HCT116 (cell line): ENCODE measurements at regions not wholly inside any gene's neighbourhood (a gene's known extent, or its start where the extent isn't known, plus 50 kb on each side); places are given as distances from the start of the nearest gene placed in this dataset.

Experiments used
- ATAC-seq: fragments of 200-7000 bp; cut with Tn5 transposase; 2 replicates; pipeline ENCODE4 v1.9.1; 2020; ENCODE audit warnings: mild to moderate bottlenecking, moderate library complexity
- BruUV-seq: library from RNA; stranded (reverse); fragments of 400-500 nt; replicated peaks from 2 replicates; lab custom pipeline; 2021; lab: Mats Ljungman, UMichigan
- CTCF ChIA-PET: fragments of 300-600 bp; sonication (Branson Sonifier 250); formaldehyde crosslinking; loops from one replicate; lab custom pipeline; 2021; ENCODE audit warnings: antibody characterized with exemption; lab: Charles Lee
- POLR2A ChIA-PET: fragments of 300-600, 350-600 bp; sonication (Branson Sonifier 250); formaldehyde crosslinking; loops from one replicate; lab custom pipeline; 2021; ENCODE audit warnings: antibody characterized with exemption; lab: Charles Lee
- RAD21 ChIA-PET, 2 experiments: fragments of 300-600 bp; sonication (Branson Sonifier 250); formaldehyde crosslinking; loops; one replicate each; lab custom pipeline; 2023; ENCODE audit warnings: low total read pairs in 2 of 2; ENCODE audit not compliant: uncharacterized antibody in 2 of 2, unreplicated experiment in 2 of 2, low non-redundant PET in 1 of 2; lab: Charles Lee
- DNase-seq: peaks from one replicate; pipeline ENCODE4 v3.0.0-alpha.2; 2010; ENCODE audit warnings: low read depth, low spot score
- H2AFZ ChIP-seq: fragments of 200-600 bp; shearing (Covaris generic), sonication (generic); 2 replicates; pipeline ENCODE4 v1.6.1; 2017; ENCODE audit warnings: low read depth, mixed run types, mixed read lengths, antibody characterized with exemption, low read length; ENCODE audit not compliant: poor library complexity, severe bottlenecking
- H3K27ac ChIP-seq: 2 replicates; pipeline ENCODE4 v1.5.1; 2012; ENCODE audit warnings: low read depth, low read length
- H3K27me3 ChIP-seq: fragments of 200-600 bp; sonication (generic); 2 replicates; pipeline ENCODE4 v1.6.1; 2016; ENCODE audit warnings: mixed run types, low read length, mixed read lengths; ENCODE audit not compliant: insufficient read depth
- H3K36me3 ChIP-seq, 2 experiments: fragments of 200-500 bp in 1 of 2; fragments of 200-600 bp in 1 of 2; sonication (Bioruptor generic) in 1 of 2; sonication (generic) in 1 of 2; 2 replicates each; pipeline versions ENCODE4 v1.5.1 to v1.6.1; 2014 to 2016; ENCODE audit warnings: low read length in 2 of 2, inconsistent platforms in 1 of 2, mixed read lengths in 1 of 2, mixed run types in 1 of 2; ENCODE audit not compliant: insufficient read depth in 2 of 2, control insufficient read depth in 1 of 2
- H3K4me1 ChIP-seq, 2 experiments: fragments of 200-600 bp in 1 of 2; sonication (generic) in 1 of 2; 2 replicates each; pipeline versions ENCODE4 v1.5.1 to v1.6.1; 2012 to 2017; ENCODE audit warnings: low read length in 2 of 2, inconsistent platforms in 1 of 2, mild to moderate bottlenecking in 1 of 2, mixed read lengths in 1 of 2, mixed run types in 1 of 2, moderate library complexity in 1 of 2; ENCODE audit not compliant: insufficient read depth in 2 of 2, control insufficient read depth in 1 of 2
- H3K4me2 ChIP-seq: fragments of 200-600 bp; sonication (generic); 2 replicates; pipeline ENCODE4 v1.6.1; 2017; ENCODE audit warnings: mixed run types, low read length, mixed read lengths
- H3K4me3 ChIP-seq, 2 experiments: fragments of 200-600 bp in 1 of 2; sonication (generic) in 1 of 2; replicated peaks in 1 of 2; 2 replicates each; pipeline ENCODE4 v1.5.1; 2011 to 2016; ENCODE audit warnings: low read length in 2 of 2, control low read depth in 1 of 2, low read depth in 1 of 2, mild to moderate bottlenecking in 1 of 2, mixed read lengths in 1 of 2, mixed run types in 1 of 2
- H3K79me2 ChIP-seq: fragments of 200-600 bp; sonication (generic); 2 replicates; pipeline ENCODE4 v1.6.1; 2017; ENCODE audit warnings: mild to moderate bottlenecking, mixed run types, low read length, moderate library complexity, mixed read lengths; ENCODE audit not compliant: insufficient read depth
- H3K9ac ChIP-seq: fragments of 200-600 bp; sonication (generic); 2 replicates; pipeline ENCODE4 v1.6.1; 2016; ENCODE audit warnings: low read length, mixed read lengths
- H3K9me2 ChIP-seq: fragments of 200-600 bp; sonication (generic), shearing (Covaris generic); 2 replicates; pipeline ENCODE4 v1.6.1; 2017; ENCODE audit warnings: mixed run types, mild to moderate bottlenecking, moderate library complexity; ENCODE audit not compliant: insufficient read depth
- H3K9me3 ChIP-seq, 2 experiments: fragments of 200-500 bp in 1 of 2; fragments of 200-600 bp in 1 of 2; sonication (Bioruptor generic) in 1 of 2; sonication (generic) in 1 of 2; 2 replicates each; pipeline ENCODE4 v1.6.1; 2014 to 2017; ENCODE audit warnings: low read length in 2 of 2, mixed read lengths in 2 of 2, inconsistent platforms in 1 of 2, low read depth in 1 of 2, mild to moderate bottlenecking in 1 of 2, mixed run types in 1 of 2, moderate library complexity in 1 of 2; ENCODE audit not compliant: control insufficient read depth in 1 of 2, insufficient read depth in 1 of 2
- H4K20me1 ChIP-seq: fragments of 200-600 bp; sonication (generic), shearing (Covaris generic); 2 replicates; pipeline ENCODE4 v1.6.1; 2017; ENCODE audit warnings: mixed run types, mild to moderate bottlenecking, moderate library complexity; ENCODE audit not compliant: insufficient read depth
- CBX3 ChIP-seq: IDR thresholded peaks from 2 replicates; pipeline ENCODE4 v1.6.1; 2012; ENCODE audit warnings: low read depth
- ELF1 ChIP-seq: IDR thresholded peaks from 2 replicates; pipeline ENCODE4 v1.6.1; 2012; ENCODE audit warnings: low read depth, borderline replicate concordance
- FOSL1 ChIP-seq: IDR thresholded peaks from 2 replicates; pipeline ENCODE4 v1.6.1; 2012; ENCODE audit warnings: low read depth
- JUND ChIP-seq: IDR thresholded peaks from 2 replicates; pipeline ENCODE4 v1.6.1; 2012
- POLR2AphosphoS5 ChIP-seq: IDR thresholded peaks from 2 replicates; pipeline ENCODE4 v1.6.1; 2011; ENCODE audit warnings: mild to moderate bottlenecking, low read depth, low read length, moderate library complexity
- SP1 ChIP-seq: IDR thresholded peaks from 2 replicates; pipeline ENCODE4 v1.6.1; 2012; ENCODE audit warnings: low read depth
- YY1 ChIP-seq: IDR thresholded peaks from 2 replicates; pipeline ENCODE4 v1.6.1; 2011; ENCODE audit warnings: low read length, low read depth, moderate library complexity, mild to moderate bottlenecking; ENCODE audit not compliant: insufficient replicate concordance; ENCODE audit errors: extremely low read depth
- ZFX ChIP-seq: fragments of 450-650 bp; IDR thresholded peaks from 2 replicates; pipeline ENCODE4 v1.6.1; 2017
- ZNF274 ChIP-seq: fragments of 200-500 bp; sonication (Bioruptor generic); IDR thresholded peaks from 2 replicates; pipeline ENCODE4 v1.6.1; 2014; ENCODE audit warnings: mild to moderate bottlenecking, low read depth, low read length, inconsistent platforms
- intact Hi-C: fragments of 100-400 bp; cut with micrococcal nuclease; formaldehyde crosslinking; loops from 2 replicates; pipeline ENCODE4 v1.10.0; 2022
- TF ChIP-seq, protein P1 (sequence below), 3 experiments: fragments of 200-600 bp in 1 of 3; sonication (generic) in 1 of 3; IDR thresholded peaks in 2 of 3; conservative IDR thresholded peaks in 1 of 3; 2 replicates each; pipeline ENCODE4 v1.5.1; 2012 to 2017; ENCODE audit warnings: low read depth in 2 of 3, low read length in 2 of 3, antibody characterized with exemption in 1 of 3, borderline replicate concordance in 1 of 3, control low read depth in 1 of 3, mild to moderate bottlenecking in 1 of 3, mixed read lengths in 1 of 3, mixed run types in 1 of 3, moderate library complexity in 1 of 3; ENCODE audit not compliant: insufficient read depth in 1 of 3
- TF ChIP-seq, protein P2 (sequence below): IDR thresholded peaks from 2 replicates; pipeline ENCODE4 v1.6.1; 2012
- TF ChIP-seq, protein P3 (sequence below): IDR thresholded peaks from 2 replicates; pipeline ENCODE4 v1.6.1; 2012

DNA sequence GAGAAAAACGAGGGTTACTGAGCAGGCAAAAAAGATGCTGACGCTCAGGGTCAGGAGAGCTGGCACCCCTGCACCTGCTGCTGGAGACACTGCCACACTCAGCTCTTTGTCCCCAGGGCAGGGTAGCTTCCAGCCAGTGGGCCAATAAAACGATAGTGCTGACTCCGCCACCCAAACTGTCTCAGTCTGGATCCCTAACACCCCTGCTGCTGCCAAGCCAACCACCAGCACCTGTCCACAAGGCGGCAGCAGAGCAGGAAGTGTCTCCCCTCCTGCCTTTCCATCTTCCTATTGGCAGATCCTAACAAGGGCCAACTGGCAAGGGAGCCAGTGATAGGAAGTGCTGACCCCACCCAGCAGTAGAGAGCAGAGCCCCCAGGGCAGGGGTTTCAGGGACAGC, 531.5 kb upstream of the SALL3 start:
- Histone ChIP-seq H3K27ac (no peak overlapping the region), H3K4me2 (no peak overlapping the region), H3K9ac (no peak overlapping the region), H3K27me3 (no peaks in the 10 kb centered on the region), H3K36me3 (no peaks in the 10 kb centered on the region), H3K4me3 (no peak overlapping the region), H3K9me3 (peaks cover 19 to 23% of the 10 kb centered on the region in 2 experiments; a peak in 3 of 4 replicates), H3K79me2 (no peaks in the 10 kb centered on the region), H4K20me1 (no peaks in the 10 kb centered on the region), H2AFZ (no peak overlapping the region), H3K9me2 (no peaks in the 10 kb centered on the region), H3K4me1 (no peaks in the 10 kb centered on the region)
- no TSS peak for BruUV-seq
- ChIA-PET CTCF (no interaction called here), RAD21 (no interaction called here), POLR2A (no interaction called here)
- DNase-seq (no peak), ATAC-seq (no peak)
- TF ChIP-seq, protein P1, sequence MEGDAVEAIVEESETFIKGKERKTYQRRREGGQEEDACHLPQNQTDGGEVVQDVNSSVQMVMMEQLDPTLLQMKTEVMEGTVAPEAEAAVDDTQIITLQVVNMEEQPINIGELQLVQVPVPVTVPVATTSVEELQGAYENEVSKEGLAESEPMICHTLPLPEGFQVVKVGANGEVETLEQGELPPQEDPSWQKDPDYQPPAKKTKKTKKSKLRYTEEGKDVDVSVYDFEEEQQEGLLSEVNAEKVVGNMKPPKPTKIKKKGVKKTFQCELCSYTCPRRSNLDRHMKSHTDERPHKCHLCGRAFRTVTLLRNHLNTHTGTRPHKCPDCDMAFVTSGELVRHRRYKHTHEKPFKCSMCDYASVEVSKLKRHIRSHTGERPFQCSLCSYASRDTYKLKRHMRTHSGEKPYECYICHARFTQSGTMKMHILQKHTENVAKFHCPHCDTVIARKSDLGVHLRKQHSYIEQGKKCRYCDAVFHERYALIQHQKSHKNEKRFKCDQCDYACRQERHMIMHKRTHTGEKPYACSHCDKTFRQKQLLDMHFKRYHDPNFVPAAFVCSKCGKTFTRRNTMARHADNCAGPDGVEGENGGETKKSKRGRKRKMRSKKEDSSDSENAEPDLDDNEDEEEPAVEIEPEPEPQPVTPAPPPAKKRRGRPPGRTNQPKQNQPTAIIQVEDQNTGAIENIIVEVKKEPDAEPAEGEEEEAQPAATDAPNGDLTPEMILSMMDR (IDR thresholded peaks at IDR 0.05 in 2 of 3, conservative IDR thresholded peaks at IDR 0.05 in 1 of 3; ENCODE audit: borderline replicate concordance in 1 of 3, insufficient read depth in 1 of 3, low read depth in 2 of 3, low read length in 2 of 3) = peak in 1 of 3 experiments; percentile 18; a peak in 1 of 6 replicates
- no peak for TF ChIP-seq POLR2AphosphoS5
- intact Hi-C loops = no loop called here

DNA sequence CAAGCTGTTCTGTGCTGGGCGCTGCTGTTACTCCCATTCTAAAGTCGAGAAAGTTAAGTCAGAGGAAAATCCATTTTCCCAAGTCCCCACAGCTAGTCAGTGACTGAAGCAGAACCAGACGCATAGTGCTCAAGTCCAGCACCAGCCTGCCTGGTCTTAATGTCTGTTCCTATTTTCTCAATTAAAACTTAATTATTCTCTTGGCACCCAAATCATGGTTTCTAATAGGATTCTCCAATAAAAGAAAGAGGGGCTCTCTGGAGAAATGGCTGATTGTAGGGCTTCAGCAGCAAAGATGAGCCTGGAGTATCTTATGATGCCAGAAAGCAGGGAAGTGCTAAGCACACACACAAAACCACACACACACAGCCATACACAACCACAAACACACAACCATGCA, 531.0 kb upstream of the SALL3 start:
- ATAC-seq = no peak
- ChIA-PET RAD21 (no interaction called here), POLR2A (no interaction called here), CTCF (no interaction called here)
- BruUV-seq = no TSS peak
- no peak overlapping the region for H3K4me3 ChIP-seq
- H3K9me3 ChIP-seq = peaks cover 19 to 23% of the 10 kb centered on the region in 2 experiments; a peak in 3 of 4 replicates
- H3K9ac ChIP-seq = no peak overlapping the region
- no peaks in the 10 kb centered on the region for H4K20me1 ChIP-seq
- no peaks in the 10 kb centered on the region for H3K4me1 ChIP-seq
- no peak overlapping the region for H3K27ac ChIP-seq
- DNase-seq = no peak
- no peak overlapping the region for H3K4me2 ChIP-seq
- TF ChIP-seq ELF1 (no peak), FOSL1 (no peak), JUND (no peak), ZNF274 (no peak), SP1 (no peak), YY1 (no peak), CBX3 (no peak), ZFX (no peak)
- TF ChIP-seq, protein P1 (IDR thresholded peaks at IDR 0.05 in 2 of 3, conservative IDR thresholded peaks at IDR 0.05 in 1 of 3; ENCODE audit: borderline replicate concordance in 1 of 3, insufficient read depth in 1 of 3, low read depth in 2 of 3, low read length in 2 of 3) = no peak
- TF ChIP-seq, protein P2, sequence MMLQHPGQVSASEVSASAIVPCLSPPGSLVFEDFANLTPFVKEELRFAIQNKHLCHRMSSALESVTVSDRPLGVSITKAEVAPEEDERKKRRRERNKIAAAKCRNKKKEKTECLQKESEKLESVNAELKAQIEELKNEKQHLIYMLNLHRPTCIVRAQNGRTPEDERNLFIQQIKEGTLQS = no peak
- TF ChIP-seq, protein P3, sequence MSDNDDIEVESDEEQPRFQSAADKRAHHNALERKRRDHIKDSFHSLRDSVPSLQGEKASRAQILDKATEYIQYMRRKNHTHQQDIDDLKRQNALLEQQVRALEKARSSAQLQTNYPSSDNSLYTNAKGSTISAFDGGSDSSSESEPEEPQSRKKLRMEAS = no peak
- H3K36me3 ChIP-seq = no peaks in the 10 kb centered on the region
- intact Hi-C loops = no loop called here
- no peaks in the 10 kb centered on the region for H3K9me2 ChIP-seq
- H2AFZ ChIP-seq = no peak overlapping the region
- no peaks in the 10 kb centered on the region for H3K27me3 ChIP-seq
- H3K79me2 ChIP-seq = no peaks in the 10 kb centered on the region
